HFF-Myc (cell line): ENCODE measurements at regions not wholly inside any gene's neighbourhood (a gene's known extent, or its start where the extent isn't known, plus 50 kb on each side); places are given as distances from the start of the nearest gene placed in this dataset.
"Not testable (repeated sequence)": the region's sequence is repeated elsewhere in the genome, so short reads cannot be mapped to it uniquely, and the experiment has no call there.

Experiments used
- DNase-seq: peaks from one replicate; pipeline ENCODE4 v3.0.0-alpha.2; 2011; ENCODE audit warnings: low read depth; ENCODE audit errors: extremely low read depth
- H3K4me3 ChIP-seq: replicated peaks from 2 replicates; pipeline ENCODE4 v1.5.1; 2011; ENCODE audit warnings: low read depth, mild to moderate bottlenecking, control low read depth, low read length
- CTCF ChIP-seq: IDR thresholded peaks from 2 replicates; pipeline ENCODE4 v1.5.1; 2012; ENCODE audit warnings: mild to moderate bottlenecking, low read depth, low read length, control low read depth; ENCODE audit errors: missing control alignments

DNA sequence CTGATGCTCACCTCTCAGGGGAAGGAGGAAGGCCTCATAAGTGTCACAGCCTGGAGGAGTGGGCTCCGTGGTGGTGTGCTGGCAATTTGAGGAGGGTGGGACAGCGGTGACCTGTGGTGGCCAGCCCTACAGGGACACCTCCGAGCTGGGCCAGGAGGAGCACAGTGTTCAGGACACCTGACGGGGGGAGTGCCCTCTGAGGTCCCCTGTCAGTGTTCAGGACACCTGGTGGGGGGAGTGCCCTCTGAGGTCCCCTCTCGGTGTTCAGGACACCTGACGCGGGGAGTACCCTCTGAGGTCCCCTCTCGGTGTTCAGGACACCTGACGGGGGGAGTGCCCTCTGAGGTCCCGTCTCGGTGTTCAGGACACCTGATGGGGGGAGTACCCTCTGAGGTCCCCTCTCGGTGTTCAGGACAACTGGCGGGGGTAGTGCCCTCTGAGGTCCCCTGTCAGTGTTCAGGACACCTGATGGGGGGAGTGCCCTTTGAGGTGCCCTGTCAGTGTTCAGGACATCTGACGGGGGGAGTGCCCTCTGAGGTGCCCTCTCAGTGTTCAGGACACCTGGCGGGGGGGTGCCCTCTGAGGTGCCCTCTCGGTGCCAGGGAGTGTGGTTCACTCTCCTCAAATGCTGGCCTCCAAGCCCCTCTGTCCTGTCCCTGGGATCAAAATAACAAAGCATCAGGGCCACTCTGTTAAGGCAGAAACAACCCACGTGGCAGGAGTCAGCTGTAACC lies 73.4 kb upstream of the ZNF469 start:
- H3K4me3 ChIP-seq = no peak overlapping the region
- TF ChIP-seq CTCF = no peak
- no peak for DNase-seq

GRCh38 chr16:88309908-88310265 lies 72.9 kb upstream of the ZNF469 start:
- TF ChIP-seq CTCF = peak; percentile 17
- no peak overlapping the region for H3K4me3 ChIP-seq
- no peak for DNase-seq

- no peak for DNase-seq
- TF ChIP-seq CTCF = no peak
- no peak overlapping the region for H3K4me3 ChIP-seq
These were observed 71.8 kb upstream of the ZNF469 start for GRCh38 chr16:88310796-88311605.

DNA sequence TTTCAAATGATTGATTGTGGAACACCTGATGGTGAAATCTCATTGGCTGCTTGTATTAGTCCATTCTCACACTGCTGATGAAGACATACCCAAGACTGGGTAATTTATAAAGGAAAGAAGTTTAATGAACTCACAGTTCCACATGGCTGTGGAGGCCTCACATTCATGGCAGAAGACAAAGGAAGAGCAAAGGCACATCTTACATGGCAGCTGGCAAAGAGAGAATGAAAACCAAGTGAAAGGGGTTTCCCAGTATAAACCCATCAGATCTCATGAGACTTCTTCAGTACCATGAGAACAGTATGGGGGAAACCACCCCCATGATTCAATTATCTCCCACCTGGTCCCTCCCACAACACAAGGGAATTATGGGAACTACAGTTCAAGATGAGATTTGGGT lies 70.9 kb upstream of the ZNF469 start:
- H3K4me3 ChIP-seq, DNase-seq: not testable (repeated sequence)

GRCh38 chr16:88312732-88313131 lies 70.0 kb upstream of the ZNF469 start:
- DNase-seq = no peak
- H3K4me3 ChIP-seq = no peak overlapping the region
- TF ChIP-seq CTCF = no peak

DNA sequence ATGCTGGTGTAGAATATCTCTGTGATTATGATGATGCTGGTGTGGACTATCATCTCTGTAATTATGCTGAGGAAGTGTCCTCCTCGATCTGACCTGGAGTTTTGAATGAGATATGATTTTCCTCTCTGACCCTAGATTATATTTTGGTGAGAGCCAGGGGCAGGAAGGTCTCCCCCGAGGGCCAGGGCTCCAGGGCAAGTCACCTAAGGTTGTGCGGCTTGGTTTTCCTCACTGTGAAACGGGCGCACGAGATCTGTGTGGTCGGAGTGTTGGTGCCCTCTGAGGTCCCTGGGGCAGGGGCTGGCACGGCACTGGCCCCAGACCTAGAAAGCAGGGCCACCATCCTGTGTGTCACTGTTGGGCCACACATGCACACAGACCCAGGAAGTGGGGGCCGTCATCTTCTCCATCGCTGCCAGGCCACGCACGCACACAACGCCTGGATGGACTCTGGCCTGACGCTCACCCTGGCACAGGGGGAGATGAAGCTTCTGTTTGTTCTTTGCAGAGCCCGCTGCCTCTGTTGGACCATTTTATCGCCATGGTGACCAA lies 67.7 kb upstream of the ZNF469 start:
- no peak overlapping the region for H3K4me3 ChIP-seq
- TF ChIP-seq CTCF = no peak

GRCh38 chr16:88315543-88316105 lies 67.1 kb upstream of the ZNF469 start:
- no peak for DNase-seq
- no peak overlapping the region for H3K4me3 ChIP-seq
- TF ChIP-seq CTCF = no peak

More for the DNA sequence above, 67.7 kb upstream of the ZNF469 start:
- no peak for DNase-seq
